HL-60 (cell line): ENCODE measurements at regions not wholly inside any gene's neighbourhood (a gene's known extent, or its start where the extent isn't known, plus 50 kb on each side); places are given as distances from the start of the nearest gene placed in this dataset.

Experiments
- CTCF ChIP-seq: IDR thresholded peaks from one replicate; pipeline ENCODE4 v1.5.1; 2011; ENCODE audit warnings: low read length, control low read depth, inconsistent platforms; ENCODE audit not compliant: insufficient read depth
- REST ChIP-seq: IDR thresholded peaks from 2 replicates; pipeline ENCODE4 v1.6.1; 2012; ENCODE audit warnings: low read depth; ENCODE audit not compliant: insufficient replicate concordance
- SPI1 ChIP-seq: IDR thresholded peaks from 2 replicates; pipeline ENCODE4 v1.6.1; 2012; ENCODE audit warnings: low read depth, mild to moderate bottlenecking, borderline replicate concordance

- TF ChIP-seq CTCF (no peak), SPI1 (no peak), REST (no peak)
These were observed 78.1 kb downstream of the RPS29 start for GRCh38 chr14:49508124-49508523.
